GM12878 (cell line): ENCODE measurements at regions not wholly inside any gene's neighbourhood (a gene's known extent, or its start where the extent isn't known, plus 50 kb on each side); places are given as distances from the start of the nearest gene placed in this dataset.

Experiments used
- CEBPB ChIP-seq, 2 experiments: fragments of 150-350 bp in 1 of 2; IDR thresholded peaks; 2 replicates each; pipeline ENCODE4 v1.6.1; 2012 to 2014; ENCODE audit warnings: low read depth in 2 of 2, low read length in 2 of 2, borderline replicate concordance in 1 of 2, inconsistent platforms in 1 of 2
- CTCF ChIP-seq, 3 experiments: IDR thresholded peaks in 2 of 3; conservative IDR thresholded peaks in 1 of 3; 2 replicates each; pipeline ENCODE4 v1.5.1; 2011; ENCODE audit warnings: low read depth in 3 of 3, low read length in 3 of 3, mild to moderate bottlenecking in 3 of 3, control low read depth in 2 of 3, moderate library complexity in 2 of 3, inconsistent platforms in 1 of 3, mixed read lengths in 1 of 3; ENCODE audit not compliant: control insufficient read depth in 2 of 3, insufficient read depth in 1 of 3; ENCODE audit errors: extremely low read depth in 1 of 3
- EGR1 ChIP-seq, 2 experiments: IDR thresholded peaks; 1 replicate in 1 of 2; 2 replicates in 1 of 2; pipeline ENCODE4 v1.6.1; 2011 to 2012; ENCODE audit warnings: low read depth in 2 of 2, low read length in 2 of 2, borderline replicate concordance in 1 of 2, mild to moderate bottlenecking in 1 of 2, moderate library complexity in 1 of 2
- GATAD2B ChIP-seq: fragments of 450-650 bp; conservative IDR thresholded peaks from 2 replicates; pipeline ENCODE4 v1.6.1; 2017; ENCODE audit warnings: low read depth, mild to moderate bottlenecking, moderate library complexity
- IKZF2 ChIP-seq, 2 experiments: fragments of 450-650 bp; IDR thresholded peaks; 2 replicates each; pipeline ENCODE4 v1.6.1; 2017; ENCODE audit warnings: mild to moderate bottlenecking in 2 of 2, moderate library complexity in 2 of 2
- NRF1 ChIP-seq: conservative IDR thresholded peaks from 2 replicates; pipeline ENCODE4 v1.6.1; 2011; ENCODE audit warnings: mild to moderate bottlenecking, low read depth, low read length, improper control_type of control experiment
- POLR2A ChIP-seq: IDR thresholded peaks from 2 replicates; pipeline ENCODE4 v1.6.1; 2011; ENCODE audit warnings: low read depth, mild to moderate bottlenecking, low read length
- POLR2AphosphoS5 ChIP-seq: IDR thresholded peaks from 2 replicates; pipeline ENCODE4 v1.6.1; 2011; ENCODE audit warnings: mild to moderate bottlenecking, low read length, inconsistent platforms
- SIN3A ChIP-seq: IDR thresholded peaks from 2 replicates; pipeline ENCODE4 v1.6.1; 2012; ENCODE audit warnings: low read depth, low read length, improper control_type of control experiment
- SKIL ChIP-seq: fragments of 450-650 bp; IDR thresholded peaks from 2 replicates; pipeline ENCODE4 v1.6.1; 2017; ENCODE audit warnings: mild to moderate bottlenecking, low read depth, inconsistent platforms; ENCODE audit not compliant: poor library complexity, severe bottlenecking
- SP1 ChIP-seq: IDR thresholded peaks from one replicate; pipeline ENCODE4 v1.6.1; 2011; ENCODE audit warnings: low read depth, low read length
- TAF1 ChIP-seq: IDR thresholded peaks from 2 replicates; pipeline ENCODE4 v1.6.1; 2011; ENCODE audit warnings: mild to moderate bottlenecking, low read depth, low read length, borderline replicate concordance
- ZZZ3 ChIP-seq: IDR thresholded peaks from 2 replicates; pipeline ENCODE4 v1.6.1; 2011; ENCODE audit warnings: low read depth; ENCODE audit not compliant: control insufficient read depth, insufficient read length

DNA sequence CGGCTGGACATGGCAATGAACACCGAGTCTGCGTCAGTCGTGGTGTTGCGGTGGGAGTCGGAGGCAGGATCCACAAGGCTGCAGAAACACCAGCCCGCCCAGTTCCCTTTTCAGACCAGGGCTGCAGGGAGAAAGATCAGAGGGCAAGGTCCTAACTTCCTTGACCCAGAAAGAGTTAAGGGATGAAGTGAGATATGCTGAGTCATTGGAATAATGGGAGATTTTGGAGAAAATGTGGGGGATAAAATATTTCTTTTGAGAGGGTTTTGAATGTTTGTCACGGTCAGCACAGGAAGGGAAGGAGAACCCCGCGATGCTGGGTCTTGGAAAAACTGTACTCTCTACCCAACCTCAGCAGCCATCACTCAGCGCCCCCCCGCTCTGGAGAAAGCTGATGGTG, 416.0 kb downstream of the ICE1 start:
- TF ChIP-seq GATAD2B (no peak), ZZZ3 (no peak), POLR2A (no peak), CTCF (IDR thresholded peaks at IDR 0.05 in 2 of 3, conservative IDR thresholded peaks at IDR 0.05 in 1 of 3; ENCODE audit: control insufficient read depth in 2 of 3, extremely low read depth in 1 of 3, insufficient read depth in 1 of 3, low read depth in 3 of 3, low read length in 3 of 3) (no peak), NRF1 (no peak), IKZF2 (IDR thresholded peaks at IDR 0.05) (no peak), SKIL (no peak), TAF1 (no peak), SIN3A (no peak), POLR2AphosphoS5 (no peak), EGR1 (IDR thresholded peaks at IDR 0.05; ENCODE audit: borderline replicate concordance in 1 of 2, low read depth in 2 of 2, low read length in 2 of 2) (no peak), CEBPB (IDR thresholded peaks at IDR 0.05; ENCODE audit: borderline replicate concordance in 1 of 2, low read depth in 2 of 2, low read length in 2 of 2) (no peak), SP1 (no peak)
